ENCODE measurements at regions not wholly inside any gene's neighbourhood (a gene's known extent, or its start where the extent isn't known, plus 50 kb on each side); places are given as distances from the start of the nearest gene placed in this dataset.
"Not testable (repeated sequence)": the region's sequence is repeated elsewhere in the genome, so short reads cannot be mapped to it uniquely, and the experiment has no call there.

DNA sequence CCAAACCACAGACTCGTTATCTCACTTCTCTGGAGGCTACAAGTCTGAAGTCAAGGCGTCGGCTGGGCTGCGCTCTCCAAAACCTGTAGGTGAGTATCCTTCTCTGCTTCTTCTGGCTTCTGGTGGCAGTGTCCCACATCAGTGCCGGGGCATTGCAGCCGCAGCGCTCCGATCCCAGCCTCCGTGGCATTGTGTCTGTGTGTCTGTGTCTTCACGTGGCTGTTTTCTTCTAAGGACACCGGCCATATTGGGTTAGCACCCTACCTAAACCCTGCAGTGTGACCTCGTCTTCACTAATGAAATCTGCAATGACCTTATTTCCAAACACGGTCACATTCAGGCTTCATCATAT, 584.9 kb upstream of the COBL start:
- DNase-seq: no peak
- intact Hi-C loops (cut with DNase I; ENCODE audit: low total_unique reads): no loop called here
- no peaks in the 10 kb centered on the region for H3K27me3 ChIP-seq
- H3K36me3 ChIP-seq: no peaks in the 10 kb centered on the region
- H3K4me3 ChIP-seq: no peak overlapping the region
- no peak overlapping the region for H3K27ac ChIP-seq
- TF ChIP-seq, protein P1, sequence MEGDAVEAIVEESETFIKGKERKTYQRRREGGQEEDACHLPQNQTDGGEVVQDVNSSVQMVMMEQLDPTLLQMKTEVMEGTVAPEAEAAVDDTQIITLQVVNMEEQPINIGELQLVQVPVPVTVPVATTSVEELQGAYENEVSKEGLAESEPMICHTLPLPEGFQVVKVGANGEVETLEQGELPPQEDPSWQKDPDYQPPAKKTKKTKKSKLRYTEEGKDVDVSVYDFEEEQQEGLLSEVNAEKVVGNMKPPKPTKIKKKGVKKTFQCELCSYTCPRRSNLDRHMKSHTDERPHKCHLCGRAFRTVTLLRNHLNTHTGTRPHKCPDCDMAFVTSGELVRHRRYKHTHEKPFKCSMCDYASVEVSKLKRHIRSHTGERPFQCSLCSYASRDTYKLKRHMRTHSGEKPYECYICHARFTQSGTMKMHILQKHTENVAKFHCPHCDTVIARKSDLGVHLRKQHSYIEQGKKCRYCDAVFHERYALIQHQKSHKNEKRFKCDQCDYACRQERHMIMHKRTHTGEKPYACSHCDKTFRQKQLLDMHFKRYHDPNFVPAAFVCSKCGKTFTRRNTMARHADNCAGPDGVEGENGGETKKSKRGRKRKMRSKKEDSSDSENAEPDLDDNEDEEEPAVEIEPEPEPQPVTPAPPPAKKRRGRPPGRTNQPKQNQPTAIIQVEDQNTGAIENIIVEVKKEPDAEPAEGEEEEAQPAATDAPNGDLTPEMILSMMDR (IDR thresholded peaks at IDR 0.05): no peak
- no peaks in the 10 kb centered on the region for H3K4me1 ChIP-seq
- H3K9me3 ChIP-seq: peaks cover 0 to 12% (median 0%) of the 10 kb centered on the region in 3 donors

DNA sequence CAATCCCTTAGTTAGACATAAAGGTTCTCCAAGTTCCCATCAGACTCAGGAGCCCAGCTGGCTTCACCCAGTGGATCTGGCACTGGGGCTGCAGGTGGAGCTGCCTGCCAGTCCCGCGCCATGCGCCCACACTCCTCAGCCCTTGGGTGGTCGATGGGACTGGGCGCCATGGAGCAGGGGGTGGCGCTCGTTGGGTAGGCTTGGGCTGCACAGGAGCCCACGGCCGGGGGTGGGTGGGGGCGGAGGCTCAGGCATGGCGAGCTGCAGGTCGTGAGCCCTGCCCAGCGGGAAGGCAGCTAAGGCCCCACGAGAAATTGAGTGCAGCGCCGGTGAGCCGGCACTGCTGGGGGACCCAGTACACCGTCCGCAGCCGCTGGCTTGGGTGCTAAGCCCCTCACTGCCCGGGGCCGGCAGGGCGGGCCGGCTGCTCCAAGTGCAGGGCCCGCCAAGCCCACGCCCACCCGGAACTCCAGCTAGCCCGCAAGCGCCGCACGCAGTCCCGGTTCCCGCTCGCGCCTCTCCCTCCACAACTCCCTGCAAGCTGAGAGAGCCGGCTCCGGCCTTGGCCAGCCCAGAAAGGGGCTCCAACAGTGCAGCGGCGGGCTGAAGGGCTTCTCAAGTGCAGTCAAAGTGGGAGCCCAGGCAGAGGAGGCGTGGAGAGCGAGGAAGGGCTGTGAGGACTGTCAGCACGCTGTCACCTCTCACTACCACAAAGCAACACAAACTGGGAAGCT, 584.3 kb upstream of the COBL start:
- H3K36me3 ChIP-seq; H3K27me3 ChIP-seq; H3K4me3 ChIP-seq; H3K4me1 ChIP-seq; H3K27ac ChIP-seq; DNase-seq; intact Hi-C loops (cut with DNase I; ENCODE audit: low total_unique reads): not testable (repeated sequence)
- peaks cover 0 to 12% (median 0%) of the 10 kb centered on the region in 3 donors for H3K9me3 ChIP-seq

DNA sequence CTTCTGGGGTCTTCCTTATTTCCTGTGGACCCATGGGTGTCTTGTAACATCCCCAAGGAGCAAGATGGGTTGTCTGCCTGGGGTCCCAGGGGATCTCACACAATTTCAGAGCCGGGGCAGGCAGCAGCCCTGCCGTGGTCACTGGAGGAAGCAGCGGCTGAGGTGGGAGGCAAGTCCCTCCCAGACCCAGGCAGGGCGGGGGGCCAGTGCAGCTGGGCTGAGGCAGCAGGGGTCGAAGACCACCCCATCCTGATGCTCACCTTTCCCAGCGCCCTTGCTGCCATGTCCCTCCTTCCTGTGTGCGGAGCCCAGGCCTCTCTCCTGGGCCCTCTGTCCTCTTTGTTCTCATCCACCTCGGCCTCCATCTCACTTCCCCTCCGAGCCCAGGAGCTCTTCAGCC, 583.0 kb upstream of the COBL start:
- no peaks in the 10 kb centered on the region for H3K4me1 ChIP-seq
- intact Hi-C loops (cut with DNase I; ENCODE audit: low total_unique reads): no loop called here
- DNase-seq: no peak
- no peak overlapping the region for H3K27ac ChIP-seq
- H3K9me3 ChIP-seq: peaks cover 0 to 12% (median 0%) of the 10 kb centered on the region in 3 donors
- H3K36me3 ChIP-seq: no peaks in the 10 kb centered on the region
- H3K4me3 ChIP-seq: no peak overlapping the region
- TF ChIP-seq, protein P1 (IDR thresholded peaks at IDR 0.05): no peak
- no peaks in the 10 kb centered on the region for H3K27me3 ChIP-seq

DNA sequence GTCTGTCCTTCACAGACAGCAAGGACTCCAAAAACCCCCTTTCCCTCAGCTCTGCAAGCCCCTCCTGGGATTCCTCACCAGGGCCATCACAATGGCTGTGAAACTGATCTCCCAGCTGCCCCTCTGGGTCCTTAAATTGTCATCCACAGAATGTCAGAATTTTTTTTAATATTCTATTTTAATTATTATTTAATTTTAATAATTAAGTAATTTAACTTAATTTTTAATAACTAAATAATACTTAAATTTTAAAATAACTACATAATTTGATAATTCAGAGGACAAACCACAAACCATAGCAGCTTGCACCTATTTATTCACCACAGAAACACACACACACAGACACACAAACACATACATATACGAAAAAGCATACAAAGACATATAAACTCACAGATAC, 565.8 kb upstream of the COBL start:
- H3K4me1 ChIP-seq: no peaks in the 10 kb centered on the region
- H3K9me3 ChIP-seq: no peaks in the 10 kb centered on the region
- no peaks in the 10 kb centered on the region for H3K36me3 ChIP-seq
- intact Hi-C loops (cut with DNase I; ENCODE audit: low total_unique reads): no loop called here
- no peak for DNase-seq
- TF ChIP-seq, protein P1 (IDR thresholded peaks at IDR 0.05): no peak
- H3K27me3 ChIP-seq: no peaks in the 10 kb centered on the region
- H3K4me3 ChIP-seq: no peak overlapping the region
- no peak overlapping the region for H3K27ac ChIP-seq

DNA sequence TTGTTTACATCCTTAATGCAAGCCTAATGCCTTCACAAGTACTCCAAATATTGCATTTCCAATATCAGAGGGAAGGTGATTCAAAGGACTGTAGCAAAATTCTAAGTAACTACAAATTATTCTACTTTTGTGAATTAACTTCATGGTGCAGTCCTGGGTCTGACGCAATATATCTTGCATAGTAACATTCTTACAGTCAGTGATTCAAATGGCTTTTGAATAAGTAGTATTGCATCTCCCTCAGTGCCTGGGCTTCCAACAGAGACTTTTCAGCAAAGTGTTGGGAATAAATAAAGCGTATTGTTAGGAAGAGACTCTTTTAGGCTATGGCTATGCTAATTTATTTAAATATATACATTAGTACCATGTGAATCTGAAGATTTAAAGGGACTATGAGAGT, 564.7 kb upstream of the COBL start:
- Histone ChIP-seq H3K36me3 (no peaks in the 10 kb centered on the region), H3K27me3 (no peaks in the 10 kb centered on the region), H3K4me3 (no peak overlapping the region), H3K9me3 (no peaks in the 10 kb centered on the region), H3K4me1 (no peaks in the 10 kb centered on the region), H3K27ac (no peak overlapping the region)
- no peak for DNase-seq
- intact Hi-C loops (cut with DNase I; ENCODE audit: low total_unique reads): no loop called here
- TF ChIP-seq, protein P1 (IDR thresholded peaks at IDR 0.05): no peak

DNA sequence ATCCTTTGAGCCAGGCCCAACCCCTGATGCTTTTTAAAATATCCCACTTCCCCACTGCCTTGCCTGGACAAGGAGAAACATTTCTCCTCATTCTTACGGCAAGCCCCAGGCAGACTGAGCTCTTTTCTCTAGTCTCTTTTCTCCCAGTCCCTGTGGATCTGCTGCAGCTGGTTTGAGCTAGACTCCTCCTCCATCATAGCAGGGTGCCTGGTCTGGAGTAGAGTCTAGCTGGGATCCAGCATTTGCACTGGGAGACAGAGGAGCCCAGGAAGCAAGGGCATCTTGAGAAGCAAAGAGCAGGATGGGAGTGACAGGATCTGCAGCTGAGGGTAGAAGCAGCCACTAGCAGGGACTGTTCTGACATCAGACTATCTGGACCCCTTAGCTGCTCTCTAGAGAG, 562.3 kb upstream of the COBL start:
- no peaks in the 10 kb centered on the region for H3K9me3 ChIP-seq
- no peaks in the 10 kb centered on the region for H3K36me3 ChIP-seq
- H3K27ac ChIP-seq: no peak overlapping the region
- intact Hi-C loops (cut with DNase I; ENCODE audit: low total_unique reads): no loop called here
- no peak overlapping the region for H3K4me3 ChIP-seq
- DNase-seq: no peak
- H3K27me3 ChIP-seq: no peaks in the 10 kb centered on the region
- TF ChIP-seq, protein P1 (IDR thresholded peaks at IDR 0.05): no peak
- H3K4me1 ChIP-seq: no peaks in the 10 kb centered on the region

Data from tibial artery (tissue), 4 donors.